ENCODE measurements at regions not wholly inside any gene's neighbourhood (a gene's known extent, or its start where the extent isn't known, plus 50 kb on each side); places are given as distances from the start of the nearest gene placed in this dataset.

DNA sequence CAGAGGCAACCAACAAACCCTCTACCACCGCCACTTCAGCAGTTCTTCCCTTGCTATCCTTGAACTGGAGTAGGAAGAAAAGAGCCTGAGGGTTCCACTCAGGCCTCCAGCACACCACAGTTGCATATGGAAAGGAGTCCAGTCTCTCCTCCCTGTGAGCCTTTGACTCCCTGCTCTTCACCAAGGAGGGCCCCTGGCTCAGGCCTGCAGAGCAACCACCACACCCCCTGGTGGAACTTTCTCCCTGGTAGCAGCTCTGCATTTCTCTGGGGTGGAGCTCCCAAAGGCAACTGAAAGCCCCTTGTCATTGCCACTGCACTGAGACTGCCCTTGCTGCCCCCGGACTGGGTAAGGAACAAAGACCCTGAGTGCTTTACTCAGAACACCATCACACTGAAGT is 1021.5 kb upstream of the ADGRL2 start:
- Histone ChIP-seq H3K9me2 (ENCODE audit: low read depth, low read length) (no peaks in the 10 kb centered on the region), H3K4me3 (ENCODE audit: low read depth, low read length, poor library complexity, severe bottlenecking) (no peak overlapping the region), H3K9ac (ENCODE audit: low read length) (no peak overlapping the region), H3K79me2 (ENCODE audit: insufficient read depth, low read length) (no peaks in the 10 kb centered on the region), H4K20me1 (ENCODE audit: insufficient read depth, low read length) (no peaks in the 10 kb centered on the region), H3K27me3 (ENCODE audit: insufficient read depth, low read length) (no peaks in the 10 kb centered on the region), H2AFZ (ENCODE audit: low read length) (no peak overlapping the region), H3K36me3 (ENCODE audit: insufficient read depth, low read length) (no peaks in the 10 kb centered on the region), H3F3A (ENCODE audit: insufficient read depth, low read length) (no peaks in the 10 kb centered on the region), H3K9me3 (ENCODE audit: low read length) (no peaks in the 10 kb centered on the region), H3K4me2 (ENCODE audit: low read length) (no peak overlapping the region), H3K4me1 (ENCODE audit: insufficient read depth, low read length, severe bottlenecking) (no peaks in the 10 kb centered on the region), H3K27ac (ENCODE audit: low read depth, low read length, poor library complexity, severe bottlenecking) (no peak overlapping the region)
- TF ChIP-seq EZH2 (IDR thresholded peaks at IDR 0.05; ENCODE audit: borderline replicate concordance, low read length) = no peak
- TF ChIP-seq, protein P1, sequence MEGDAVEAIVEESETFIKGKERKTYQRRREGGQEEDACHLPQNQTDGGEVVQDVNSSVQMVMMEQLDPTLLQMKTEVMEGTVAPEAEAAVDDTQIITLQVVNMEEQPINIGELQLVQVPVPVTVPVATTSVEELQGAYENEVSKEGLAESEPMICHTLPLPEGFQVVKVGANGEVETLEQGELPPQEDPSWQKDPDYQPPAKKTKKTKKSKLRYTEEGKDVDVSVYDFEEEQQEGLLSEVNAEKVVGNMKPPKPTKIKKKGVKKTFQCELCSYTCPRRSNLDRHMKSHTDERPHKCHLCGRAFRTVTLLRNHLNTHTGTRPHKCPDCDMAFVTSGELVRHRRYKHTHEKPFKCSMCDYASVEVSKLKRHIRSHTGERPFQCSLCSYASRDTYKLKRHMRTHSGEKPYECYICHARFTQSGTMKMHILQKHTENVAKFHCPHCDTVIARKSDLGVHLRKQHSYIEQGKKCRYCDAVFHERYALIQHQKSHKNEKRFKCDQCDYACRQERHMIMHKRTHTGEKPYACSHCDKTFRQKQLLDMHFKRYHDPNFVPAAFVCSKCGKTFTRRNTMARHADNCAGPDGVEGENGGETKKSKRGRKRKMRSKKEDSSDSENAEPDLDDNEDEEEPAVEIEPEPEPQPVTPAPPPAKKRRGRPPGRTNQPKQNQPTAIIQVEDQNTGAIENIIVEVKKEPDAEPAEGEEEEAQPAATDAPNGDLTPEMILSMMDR (IDR thresholded peaks at IDR 0.05; ENCODE audit: low read length) = no peak

DNA sequence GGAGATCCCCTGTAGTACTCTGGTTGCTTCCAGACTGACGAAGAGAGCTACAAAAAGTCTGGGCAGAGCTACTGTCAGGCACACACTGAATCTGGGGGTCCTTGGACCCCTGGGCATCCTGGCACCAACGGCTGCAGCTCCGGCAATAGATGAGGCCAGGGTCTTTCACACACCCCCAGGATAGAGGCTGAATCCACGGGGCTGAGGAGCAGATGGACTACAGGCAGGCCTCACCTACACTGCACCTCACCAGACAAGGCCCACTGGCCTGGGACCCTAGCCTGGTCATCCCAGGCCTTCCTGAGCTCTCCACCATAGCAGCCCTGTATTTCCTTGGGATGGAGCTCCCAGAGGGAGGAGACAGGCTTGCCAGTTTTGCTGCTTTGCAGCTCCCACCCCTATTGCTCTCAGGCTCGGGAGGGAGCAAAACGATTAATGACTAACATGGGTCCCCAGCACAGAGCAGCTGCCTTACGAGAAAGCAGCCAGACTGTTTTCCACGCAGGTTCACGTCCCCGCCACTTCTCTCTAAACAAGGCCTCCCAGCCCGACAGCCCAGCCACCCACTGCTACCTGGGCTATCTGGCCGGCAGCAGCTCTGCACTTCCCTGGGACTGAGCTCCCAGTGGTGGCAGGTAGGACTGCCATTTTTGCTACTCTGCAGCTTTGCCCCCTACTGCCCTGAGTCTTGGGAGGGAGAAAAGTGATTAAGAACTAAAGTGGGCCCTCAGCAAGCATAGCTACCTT is 1022.5 kb upstream of the ADGRL2 start:
- Histone ChIP-seq H3K4me2 (ENCODE audit: low read length) (no peak overlapping the region), H3K4me1 (ENCODE audit: insufficient read depth, low read length, severe bottlenecking) (no peaks in the 10 kb centered on the region), H3K27ac (ENCODE audit: low read depth, low read length, poor library complexity, severe bottlenecking) (no peak overlapping the region), H3K4me3 (ENCODE audit: low read depth, low read length, poor library complexity, severe bottlenecking) (no peak overlapping the region), H3K9me3 (ENCODE audit: low read length) (no peaks in the 10 kb centered on the region), H3K36me3 (ENCODE audit: insufficient read depth, low read length) (no peaks in the 10 kb centered on the region), H3K9me2 (ENCODE audit: low read depth, low read length) (no peaks in the 10 kb centered on the region), H3K27me3 (ENCODE audit: insufficient read depth, low read length) (no peaks in the 10 kb centered on the region), H4K20me1 (ENCODE audit: insufficient read depth, low read length) (no peaks in the 10 kb centered on the region), H3F3A (ENCODE audit: insufficient read depth, low read length) (no peaks in the 10 kb centered on the region), H3K9ac (ENCODE audit: low read length) (no peak overlapping the region), H2AFZ (ENCODE audit: low read length) (no peak overlapping the region), H3K79me2 (ENCODE audit: insufficient read depth, low read length) (no peaks in the 10 kb centered on the region)
- no peak for TF ChIP-seq EZH2 (IDR thresholded peaks at IDR 0.05; ENCODE audit: borderline replicate concordance, low read length)
- TF ChIP-seq, protein P1 (IDR thresholded peaks at IDR 0.05; ENCODE audit: low read length) = no peak

DNA sequence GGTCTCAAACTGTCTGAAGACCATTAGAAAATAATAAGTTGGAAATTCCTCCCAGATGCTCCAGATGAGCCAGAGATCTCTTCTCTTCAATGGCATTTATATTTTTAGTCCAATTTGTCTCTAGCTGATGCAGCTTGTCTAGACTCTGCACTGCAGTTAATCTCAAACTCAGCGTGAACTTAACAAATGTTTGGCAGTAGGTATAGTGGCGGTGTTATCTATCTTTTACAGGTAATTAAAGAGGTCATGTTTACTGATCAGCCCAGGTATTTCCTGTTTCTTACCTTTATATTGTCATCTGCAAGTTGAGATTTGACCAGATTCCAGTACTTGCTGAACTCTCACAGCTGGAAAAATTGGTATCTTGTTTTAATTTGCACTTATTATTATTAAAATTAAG is 1024.5 kb upstream of the ADGRL2 start:
- H2AFZ ChIP-seq (ENCODE audit: low read length) = no peak overlapping the region
- no peaks in the 10 kb centered on the region for H3K9me3 ChIP-seq (ENCODE audit: low read length)
- no peaks in the 10 kb centered on the region for H3K36me3 ChIP-seq (ENCODE audit: insufficient read depth, low read length)
- no peaks in the 10 kb centered on the region for H3K9me2 ChIP-seq (ENCODE audit: low read depth, low read length)
- H4K20me1 ChIP-seq (ENCODE audit: insufficient read depth, low read length) = no peaks in the 10 kb centered on the region
- H3K4me2 ChIP-seq (ENCODE audit: low read length) = no peak overlapping the region
- no peak for TF ChIP-seq EZH2 (IDR thresholded peaks at IDR 0.05; ENCODE audit: borderline replicate concordance, low read length)
- TF ChIP-seq, protein P1 (IDR thresholded peaks at IDR 0.05; ENCODE audit: low read length) = no peak
- no peaks in the 10 kb centered on the region for H3K27me3 ChIP-seq (ENCODE audit: insufficient read depth, low read length)
- no peak overlapping the region for H3K27ac ChIP-seq (ENCODE audit: low read depth, low read length, poor library complexity, severe bottlenecking)
- H3K79me2 ChIP-seq (ENCODE audit: insufficient read depth, low read length) = no peaks in the 10 kb centered on the region
- no peaks in the 10 kb centered on the region for H3F3A ChIP-seq (ENCODE audit: insufficient read depth, low read length)
- H3K4me1 ChIP-seq (ENCODE audit: insufficient read depth, low read length, severe bottlenecking) = no peaks in the 10 kb centered on the region
- no peak overlapping the region for H3K9ac ChIP-seq (ENCODE audit: low read length)
- H3K4me3 ChIP-seq (ENCODE audit: low read depth, low read length, poor library complexity, severe bottlenecking) = no peak overlapping the region
